Sigmoid colon (tissue), 3 donors: ENCODE measurements at regions not wholly inside any gene's neighbourhood (a gene's known extent, or its start where the extent isn't known, plus 50 kb on each side); places are given as distances from the start of the nearest gene placed in this dataset.

Experiments
- CTCF ChIP-seq, 4 experiments: fragments of 450-650 bp in 3 of 4; fragments of 200-600 bp in 1 of 4; IDR thresholded peaks; one replicate each; pipeline ENCODE4 v1.5.1; 2016 to 2019; ENCODE audit warnings: antibody characterized with exemption in 4 of 4, mild to moderate bottlenecking in 3 of 4, moderate library complexity in 2 of 4
- POLR2A ChIP-seq, 2 donors: fragments of 450-650 bp; IDR thresholded peaks; one replicate each; pipeline ENCODE4 v1.6.1; 2016; ENCODE audit warnings: antibody characterized with exemption in 2 of 2, mild to moderate bottlenecking in 2 of 2, moderate library complexity in 2 of 2

- TF ChIP-seq CTCF (IDR thresholded peaks at IDR 0.05) = no peak
- TF ChIP-seq POLR2A (IDR thresholded peaks at IDR 0.05) = no peak
Observed at GRCh38 chr12:23450810-23451209, 498.7 kb downstream of the SOX5 start.
